HepG2 (cell line): ENCODE measurements at regions not wholly inside any gene's neighbourhood (a gene's known extent, or its start where the extent isn't known, plus 50 kb on each side); places are given as distances from the start of the nearest gene placed in this dataset.

Source experiments
- ATAC-seq: fragments of 200-7000 bp; cut with Tn5 transposase; 3 replicates; pipeline ENCODE4 v1.9.1; 2020; ENCODE audit warnings: mild to moderate bottlenecking, moderate library complexity
- BruUV-seq: library from RNA; stranded (reverse); fragments of 400-500 nt; replicated peaks from 2 replicates; lab custom pipeline; 2021; lab: Mats Ljungman, UMichigan
- CTCF ChIA-PET: fragments of 300-600 bp; formaldehyde crosslinking; extraction: SDS; loops from one replicate; lab custom pipeline; 2021; ENCODE audit warnings: low total read pairs, inconsistent platforms, low intra/inter-chr PET ratio; lab: Yijun Ruan, JAX
- POLR2A ChIA-PET: fragments of 350-600 bp; sonication (Branson Sonifier 250); formaldehyde crosslinking; loops from one replicate; lab custom pipeline; 2020; ENCODE audit warnings: antibody characterized with exemption, inconsistent platforms; lab: Yijun Ruan, JAX
- DNase-seq: peaks from one replicate; pipeline ENCODE4 v3.0.0-alpha.2; 2015; ENCODE audit warnings: low spot score
- FAIRE-seq: peaks from 3 replicates; lab custom pipeline; 2011; peaks lifted over from hg19 to GRCh38; lab: Jason Lieb, UNC
- H2AFZ ChIP-seq: one replicate; pipeline ENCODE4 v1.6.1; 2011; ENCODE audit warnings: low read length, inconsistent platforms
- H3K27ac ChIP-seq: fragments of 300-600 bp; 3 replicates; pipeline ENCODE4 v1.8.0; 2011; ENCODE audit warnings: mixed run types, mild to moderate bottlenecking, mixed read lengths, low read length, inconsistent platforms; ENCODE audit not compliant: insufficient read depth; ENCODE audit errors: extremely low read length
- H3K27me3 ChIP-seq, 2 experiments: fragments of 200-600 bp in 1 of 2; 2 replicates in 1 of 2; 3 replicates in 1 of 2; pipeline versions ENCODE4 v1.6.0 to v1.8.0; 2011; ENCODE audit warnings: low read length in 2 of 2, mild to moderate bottlenecking in 2 of 2, moderate library complexity in 2 of 2, inconsistent platforms in 1 of 2; ENCODE audit not compliant: insufficient read depth in 2 of 2, control insufficient read depth in 1 of 2
- H3K36me3 ChIP-seq, 2 experiments: fragments of 200-600 bp in 1 of 2; replicated peaks in 1 of 2; 2 replicates in 1 of 2; 3 replicates in 1 of 2; pipeline versions ENCODE4 v1.5.1 to v1.8.0; 2011; ENCODE audit warnings: low read length in 2 of 2, inconsistent platforms in 1 of 2; ENCODE audit not compliant: insufficient read depth in 2 of 2, control insufficient read depth in 1 of 2
- H3K4me1 ChIP-seq: 2 replicates; pipeline ENCODE4 v1.5.1; 2012; ENCODE audit warnings: low read length, inconsistent platforms; ENCODE audit not compliant: insufficient read depth
- H3K4me2 ChIP-seq: 2 replicates; pipeline ENCODE4 v1.6.0; 2011; ENCODE audit warnings: low read depth, low read length, inconsistent platforms
- H3K4me3 ChIP-seq, 3 experiments: fragments of 200-600 bp in 1 of 3; sonication (generic), shearing (Covaris generic) in 1 of 3; replicated peaks in 1 of 3; 2 replicates each; pipeline ENCODE4 v1.5.1; 2011 to 2016; ENCODE audit warnings: low read length in 3 of 3, inconsistent platforms in 2 of 3, low read depth in 2 of 3, mild to moderate bottlenecking in 2 of 3, control low read depth in 1 of 3, mixed read lengths in 1 of 3; ENCODE audit not compliant: insufficient read depth in 1 of 3
- H3K79me2 ChIP-seq: one replicate; pipeline ENCODE4 v1.6.1; 2011; ENCODE audit warnings: low read length, inconsistent platforms; ENCODE audit not compliant: insufficient read depth
- H3K9ac ChIP-seq: 2 replicates; pipeline ENCODE4 v1.6.0; 2011; ENCODE audit warnings: mild to moderate bottlenecking, low read depth, low read length, inconsistent platforms; ENCODE audit not compliant: insufficient read depth
- H3K9me3 ChIP-seq: 2 replicates; pipeline ENCODE4 v1.5.1; 2012; ENCODE audit warnings: mild to moderate bottlenecking, low read length
- H4K20me1 ChIP-seq: 2 replicates; pipeline ENCODE4 v1.6.0; 2011; ENCODE audit warnings: inconsistent platforms, mild to moderate bottlenecking, low read length, moderate library complexity; ENCODE audit not compliant: insufficient read depth
- CEBPG ChIP-seq: IDR thresholded peaks from 2 replicates; pipeline ENCODE4 v1.6.1; 2016
- CREB1 ChIP-seq, 2 experiments: fragments of 450-650 bp in 1 of 2; IDR thresholded peaks; 2 replicates each; pipeline ENCODE4 v1.6.1; 2016 to 2017; ENCODE audit warnings: control low read depth in 1 of 2, mild to moderate bottlenecking in 1 of 2, missing compliant biosample characterization in 1 of 2, missing genetic modification characterization in 1 of 2
- JARID2 ChIP-seq: sonication (generic); formaldehyde crosslinking; IDR thresholded peaks from 2 replicates; pipeline ENCODE4 v1.8.1; 2023; ENCODE audit warnings: missing genetic modification reagents, inconsistent platforms; ENCODE audit not compliant: insufficient replicate concordance
- KDM1A ChIP-seq: IDR thresholded peaks from 2 replicates; pipeline ENCODE4 v1.6.1; 2016; ENCODE audit warnings: missing compliant biosample characterization
- MAFF ChIP-seq: IDR thresholded peaks from 2 replicates; pipeline ENCODE4 v1.6.1; 2011; ENCODE audit warnings: low read depth, low read length, improper control_type of control experiment
- SIX4 ChIP-seq: sonication (generic); formaldehyde crosslinking; IDR thresholded peaks from 2 replicates; pipeline ENCODE4 v1.4.0; 2020; ENCODE audit warnings: missing genetic modification reagents
- TP53 ChIP-seq: sonication (generic); formaldehyde crosslinking; conservative IDR thresholded peaks from 2 replicates; pipeline ENCODE4 v1.4.0; 2020; ENCODE audit warnings: missing genetic modification reagents
- YEATS2 ChIP-seq: sonication (generic); formaldehyde crosslinking; IDR thresholded peaks from 2 replicates; pipeline ENCODE4 v1.4.0; 2020; ENCODE audit warnings: missing genetic modification reagents, borderline replicate concordance
- ZNF30 ChIP-seq: sonication (generic); formaldehyde crosslinking; IDR thresholded peaks from 2 replicates; pipeline ENCODE4 v1.5.0; 2020; ENCODE audit warnings: mild to moderate bottlenecking, missing genetic modification reagents
- ZNF615 ChIP-seq: sonication (generic); formaldehyde crosslinking; IDR thresholded peaks from 2 replicates; pipeline ENCODE4 v1.5.0; 2020; ENCODE audit warnings: mild to moderate bottlenecking, missing genetic modification reagents, borderline replicate concordance
- ZNF670 ChIP-seq: sonication (generic); formaldehyde crosslinking; IDR thresholded peaks from 2 replicates; pipeline ENCODE4 v1.8.0; 2022; ENCODE audit warnings: mild to moderate bottlenecking, missing genetic modification reagents, borderline replicate concordance
- ZNF891 ChIP-seq: sonication (generic); formaldehyde crosslinking; IDR thresholded peaks from 2 replicates; pipeline ENCODE4 v1.5.0; 2020; ENCODE audit warnings: mild to moderate bottlenecking, missing genetic modification reagents
- WGBS: methylation state at CpG from one replicate; pipeline ENCODE4 v1.1.6; 2017; ENCODE audit warnings: low lambda C conversion rate; 5-methylcytosine and 5-hydroxymethylcytosine counted together
- in situ Hi-C: cut with HindIII; loops from 2 replicates; pipeline ENCODE4 v1.10.0; 2017; ENCODE audit warnings: low pct_unique_long_range_greater_than_20kb; ENCODE audit not compliant: extremely low pct_ligation_motif_present
- intact Hi-C: fragments of 100-400 bp; cut with micrococcal nuclease; formaldehyde crosslinking; loops from one replicate; pipeline ENCODE4 v1.10.0; 2022; ENCODE audit not compliant: unreplicated experiment

GRCh38 chr13:40206241-40207000 is 460.0 kb downstream of the FOXO1 start:
- H3K4me2 ChIP-seq: no peak overlapping the region
- no peaks in the 10 kb centered on the region for H3K36me3 ChIP-seq
- TF ChIP-seq CREB1 (IDR thresholded peaks at IDR 0.05): 0 out of 2 replicates have a peak, but pooled peaks have one; percentile 27
- TF ChIP-seq CREB1 (CRISPR knock-in tag; IDR thresholded peaks at IDR 0.05): no peak
- TF ChIP-seq JARID2 (CRISPR knock-in tag): no peak
- no peaks in the 10 kb centered on the region for H3K9me3 ChIP-seq
- H3K4me1 ChIP-seq: no peaks in the 10 kb centered on the region
- H3K9ac ChIP-seq: no peak overlapping the region
- DNase-seq (no peak), FAIRE-seq (no peak), ATAC-seq (no peak)
- no TSS peak for BruUV-seq
- no peak overlapping the region for H3K4me3 ChIP-seq
- WGBS: 44% methylated on average over 6 of the region's 6 CpGs
- in situ Hi-C loops: no loop called here
- H3K79me2 ChIP-seq: no peaks in the 10 kb centered on the region
- intact Hi-C loops: no loop called here
- ChIA-PET POLR2A (no interaction called here), CTCF (no interaction called here)
- H2AFZ ChIP-seq: no peak overlapping the region
- no peak overlapping the region for H3K27ac ChIP-seq
- no peaks in the 10 kb centered on the region for H4K20me1 ChIP-seq
- H3K27me3 ChIP-seq: no peaks in the 10 kb centered on the region

DNA sequence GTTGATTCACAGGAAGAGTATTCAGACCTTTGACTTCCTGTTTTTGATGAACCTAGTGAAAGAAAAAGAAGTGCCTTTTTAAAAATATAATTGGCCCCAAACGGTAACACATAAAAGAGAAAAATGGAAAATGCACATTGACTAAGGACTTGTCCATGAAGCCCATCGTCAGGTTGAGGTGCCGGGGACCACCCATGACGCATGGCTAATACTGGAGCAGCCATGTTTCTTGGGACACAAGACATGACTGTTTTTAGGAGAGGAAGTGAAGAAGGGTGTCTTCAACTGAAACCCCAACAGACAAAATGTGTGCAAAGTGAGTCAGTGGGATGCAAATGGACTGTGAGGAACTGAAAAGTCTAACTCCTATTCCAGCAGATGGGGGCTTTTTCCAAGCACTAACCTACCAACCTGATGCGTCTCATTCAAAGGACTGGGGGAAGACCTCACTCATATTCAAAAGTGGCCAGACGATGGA is 459.4 kb downstream of the FOXO1 start:
- H3K27ac ChIP-seq: no peak overlapping the region
- no peaks in the 10 kb centered on the region for H3K79me2 ChIP-seq
- ChIA-PET CTCF (no interaction called here), POLR2A (no interaction called here)
- TF ChIP-seq ZNF30 (CRISPR knock-in tag) (no peak), SIX4 (no peak), YEATS2 (CRISPR knock-in tag) (no peak), KDM1A (CRISPR knock-in tag) (no peak), ZNF615 (CRISPR knock-in tag) (no peak), MAFF (no peak), TP53 (CRISPR knock-in tag) (no peak), ZNF891 (CRISPR knock-in tag) (no peak), ZNF670 (CRISPR knock-in tag) (no peak), CEBPG (CRISPR knock-in tag) (no peak)
- intact Hi-C loops: no loop called here
- FAIRE-seq: no peak
- H3K9me3 ChIP-seq: no peaks in the 10 kb centered on the region
- 27% methylated on average over 6 of the region's 6 CpGs for WGBS
- BruUV-seq: no TSS peak
- 0 out of 5 replicates have a peak, but pooled peaks cover 0 to 2% of the 10 kb centered on the region in 2 experiments for H3K27me3 ChIP-seq
- no peak overlapping the region for H3K4me3 ChIP-seq
- no peak overlapping the region for H2AFZ ChIP-seq
- no peak overlapping the region for H3K9ac ChIP-seq
- no peaks in the 10 kb centered on the region for H4K20me1 ChIP-seq
- H3K4me1 ChIP-seq: no peaks in the 10 kb centered on the region
- H3K4me2 ChIP-seq: no peak overlapping the region
- ATAC-seq: no peak
- no peaks in the 10 kb centered on the region for H3K36me3 ChIP-seq
- no peak for DNase-seq
- in situ Hi-C loops: no loop called here
